RWPE2 (cell line): ENCODE measurements at regions not wholly inside any gene's neighbourhood (a gene's known extent, or its start where the extent isn't known, plus 50 kb on each side); places are given as distances from the start of the nearest gene placed in this dataset.

Source experiments
- ATAC-seq: fragments of 200-7000 bp; cut with Tn5 transposase; 3 replicates; pipeline ENCODE4 v1.9.1; 2021; ENCODE audit warnings: low read depth
- DNase-seq: peaks from one replicate; pipeline ENCODE4 v3.0.0-alpha.2; 2020; ENCODE audit warnings: low spot score
- H3K27ac ChIP-seq: fragments of 450-650 bp; 2 replicates; pipeline ENCODE4 v1.5.1; 2017; ENCODE audit warnings: mild to moderate bottlenecking; ENCODE audit not compliant: poor library complexity, severe bottlenecking
- H3K27me3 ChIP-seq: fragments of 250-450 bp; sonication (Bioruptor Pico); 2 replicates; pipeline ENCODE4 v1.5.1; 2021; ENCODE audit warnings: mild to moderate bottlenecking, moderate library complexity; ENCODE audit not compliant: insufficient read depth, poor library complexity, severe bottlenecking
- H3K36me3 ChIP-seq: fragments of 250-450 bp; sonication (Bioruptor Pico); 2 replicates; pipeline ENCODE4 v1.5.1; 2020; ENCODE audit warnings: low read depth, mild to moderate bottlenecking, moderate library complexity
- H3K4me1 ChIP-seq: fragments of 250-450 bp; sonication (Bioruptor Pico); 2 replicates; pipeline ENCODE4 v1.5.1; 2021; ENCODE audit warnings: mild to moderate bottlenecking, moderate library complexity; ENCODE audit not compliant: insufficient read depth, poor library complexity, severe bottlenecking
- H3K4me3 ChIP-seq: fragments of 250-450 bp; sonication (Bioruptor Pico); 2 replicates; pipeline ENCODE4 v1.5.1; 2021; ENCODE audit warnings: mild to moderate bottlenecking, moderate library complexity; ENCODE audit not compliant: severe bottlenecking
- H3K9me3 ChIP-seq: fragments of 250-450 bp; sonication (Bioruptor Pico); 2 replicates; pipeline ENCODE4 v1.5.1; 2021; ENCODE audit warnings: mild to moderate bottlenecking, moderate library complexity; ENCODE audit not compliant: severe bottlenecking
- TF ChIP-seq, protein P1 (sequence below): fragments of 450-650 bp; IDR thresholded peaks from one replicate; pipeline ENCODE4 v1.5.1; 2017; ENCODE audit warnings: mild to moderate bottlenecking, moderate library complexity; ENCODE audit not compliant: poor library complexity, severe bottlenecking

DNA sequence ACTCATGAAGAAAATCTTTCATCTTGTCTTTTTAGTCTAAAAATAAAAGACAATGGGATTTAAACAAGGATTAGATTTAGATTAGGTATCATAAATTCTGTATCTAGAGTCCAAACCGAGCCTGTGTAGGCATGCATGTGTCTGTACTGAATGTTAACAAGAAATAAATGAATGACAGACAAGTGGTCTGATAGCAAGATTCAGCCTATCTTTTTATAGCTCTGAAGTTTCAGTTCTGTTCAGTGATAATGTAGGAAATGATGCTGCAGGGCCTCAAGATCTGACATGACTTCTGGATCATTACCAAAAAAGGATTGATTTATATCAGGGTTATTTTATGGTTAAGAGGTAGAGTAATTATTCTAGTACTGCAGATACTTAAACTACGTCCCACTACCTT lies 137.0 kb upstream of the ATP5MC3 start:
- H3K4me3 ChIP-seq = no peak overlapping the region
- H3K4me1 ChIP-seq = no peaks in the 10 kb centered on the region
- no peaks in the 10 kb centered on the region for H3K36me3 ChIP-seq
- DNase-seq = no peak
- H3K27ac ChIP-seq = no peak overlapping the region
- TF ChIP-seq, protein P1, sequence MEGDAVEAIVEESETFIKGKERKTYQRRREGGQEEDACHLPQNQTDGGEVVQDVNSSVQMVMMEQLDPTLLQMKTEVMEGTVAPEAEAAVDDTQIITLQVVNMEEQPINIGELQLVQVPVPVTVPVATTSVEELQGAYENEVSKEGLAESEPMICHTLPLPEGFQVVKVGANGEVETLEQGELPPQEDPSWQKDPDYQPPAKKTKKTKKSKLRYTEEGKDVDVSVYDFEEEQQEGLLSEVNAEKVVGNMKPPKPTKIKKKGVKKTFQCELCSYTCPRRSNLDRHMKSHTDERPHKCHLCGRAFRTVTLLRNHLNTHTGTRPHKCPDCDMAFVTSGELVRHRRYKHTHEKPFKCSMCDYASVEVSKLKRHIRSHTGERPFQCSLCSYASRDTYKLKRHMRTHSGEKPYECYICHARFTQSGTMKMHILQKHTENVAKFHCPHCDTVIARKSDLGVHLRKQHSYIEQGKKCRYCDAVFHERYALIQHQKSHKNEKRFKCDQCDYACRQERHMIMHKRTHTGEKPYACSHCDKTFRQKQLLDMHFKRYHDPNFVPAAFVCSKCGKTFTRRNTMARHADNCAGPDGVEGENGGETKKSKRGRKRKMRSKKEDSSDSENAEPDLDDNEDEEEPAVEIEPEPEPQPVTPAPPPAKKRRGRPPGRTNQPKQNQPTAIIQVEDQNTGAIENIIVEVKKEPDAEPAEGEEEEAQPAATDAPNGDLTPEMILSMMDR = no peak
- ATAC-seq = no peak
- no peaks in the 10 kb centered on the region for H3K27me3 ChIP-seq
- no peaks in the 10 kb centered on the region for H3K9me3 ChIP-seq

DNA sequence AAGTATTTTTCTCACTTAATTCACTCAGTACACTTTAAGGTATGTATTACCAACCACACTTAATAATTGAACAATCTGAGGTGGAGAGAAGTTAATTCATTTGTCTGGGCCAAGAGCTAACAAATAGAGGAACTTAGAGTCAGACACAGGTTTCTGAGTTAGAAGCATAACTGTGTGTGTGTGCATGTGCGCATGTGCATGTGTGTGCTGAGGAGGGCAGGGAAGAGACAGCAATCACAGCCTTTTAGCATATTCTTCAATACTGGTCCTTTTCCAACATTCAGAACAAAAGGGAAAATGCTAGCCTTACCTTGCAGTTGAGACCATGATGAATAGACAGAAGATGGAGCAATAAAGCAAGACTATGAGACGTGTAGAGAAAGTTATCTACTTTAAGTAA lies 136.2 kb upstream of the ATP5MC3 start:
- H3K4me1 ChIP-seq = no peaks in the 10 kb centered on the region
- DNase-seq = no peak
- H3K27ac ChIP-seq = no peak overlapping the region
- no peaks in the 10 kb centered on the region for H3K27me3 ChIP-seq
- H3K4me3 ChIP-seq = no peak overlapping the region
- ATAC-seq = no peak
- H3K36me3 ChIP-seq = no peaks in the 10 kb centered on the region
- H3K9me3 ChIP-seq = no peaks in the 10 kb centered on the region
- TF ChIP-seq, protein P1 = no peak

DNA sequence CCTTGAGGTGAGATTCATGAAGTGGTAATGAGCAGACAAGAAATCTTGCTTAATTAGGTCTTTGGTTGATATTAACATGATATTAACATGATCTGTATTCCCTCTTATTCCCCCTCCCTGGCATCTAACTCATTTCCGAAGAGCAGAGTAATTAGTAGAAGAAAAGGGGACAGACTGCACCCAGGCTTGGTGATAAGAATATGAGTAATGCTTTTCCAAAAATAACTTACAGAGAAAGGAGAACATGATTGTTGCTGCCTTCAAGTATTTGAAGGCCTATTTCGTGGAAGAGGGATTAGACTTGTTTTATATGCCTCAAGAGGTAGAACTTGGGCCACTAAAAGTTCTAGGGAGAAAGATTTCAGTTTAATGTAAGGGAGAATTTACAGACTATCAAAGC lies 130.6 kb upstream of the ATP5MC3 start:
- TF ChIP-seq, protein P1 = no peak
- Histone ChIP-seq H3K27me3 (no peaks in the 10 kb centered on the region), H3K36me3 (no peaks in the 10 kb centered on the region), H3K27ac (no peak overlapping the region), H3K4me3 (no peak overlapping the region), H3K9me3 (no peaks in the 10 kb centered on the region), H3K4me1 (no peaks in the 10 kb centered on the region)
- no peak for ATAC-seq
- DNase-seq = no peak

DNA sequence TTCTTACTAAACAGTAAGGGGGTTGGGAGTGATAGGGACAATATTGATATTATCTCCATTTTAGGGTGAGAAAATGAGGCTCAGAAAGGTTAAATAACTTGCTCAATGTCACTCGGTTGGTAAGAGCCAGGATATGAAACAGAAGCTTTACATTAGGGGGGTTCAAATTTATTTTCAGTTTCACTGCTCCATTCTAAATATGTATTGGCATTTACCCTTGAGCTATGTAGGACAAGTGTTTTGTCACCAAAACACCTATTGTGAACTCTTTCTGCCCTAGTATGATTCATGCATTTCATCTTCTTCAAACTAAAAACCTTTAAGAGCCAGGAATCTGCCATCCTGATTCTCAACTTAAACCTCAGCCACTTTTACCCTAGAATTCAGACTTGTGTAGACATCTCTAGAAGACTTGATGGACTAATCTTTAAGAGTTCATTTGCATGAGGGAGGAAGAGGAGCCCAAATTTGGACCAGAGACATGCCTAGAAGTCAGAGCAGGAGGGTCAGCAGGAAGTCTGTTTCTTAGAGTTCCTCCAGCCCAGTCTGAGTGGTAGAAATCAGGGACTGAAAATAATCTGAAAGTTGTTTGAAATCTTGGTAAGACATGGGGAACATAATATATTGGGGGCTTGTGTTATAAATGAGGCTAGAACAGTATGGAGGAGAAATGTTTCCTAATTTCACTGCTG lies 129.4 kb upstream of the ATP5MC3 start:
- no peak overlapping the region for H3K4me3 ChIP-seq
- H3K9me3 ChIP-seq = no peaks in the 10 kb centered on the region
- ATAC-seq = no peak
- no peaks in the 10 kb centered on the region for H3K4me1 ChIP-seq
- H3K27ac ChIP-seq = no peak overlapping the region
- no peaks in the 10 kb centered on the region for H3K36me3 ChIP-seq
- no peak for DNase-seq
- TF ChIP-seq, protein P1 = no peak
- H3K27me3 ChIP-seq = no peaks in the 10 kb centered on the region

DNA sequence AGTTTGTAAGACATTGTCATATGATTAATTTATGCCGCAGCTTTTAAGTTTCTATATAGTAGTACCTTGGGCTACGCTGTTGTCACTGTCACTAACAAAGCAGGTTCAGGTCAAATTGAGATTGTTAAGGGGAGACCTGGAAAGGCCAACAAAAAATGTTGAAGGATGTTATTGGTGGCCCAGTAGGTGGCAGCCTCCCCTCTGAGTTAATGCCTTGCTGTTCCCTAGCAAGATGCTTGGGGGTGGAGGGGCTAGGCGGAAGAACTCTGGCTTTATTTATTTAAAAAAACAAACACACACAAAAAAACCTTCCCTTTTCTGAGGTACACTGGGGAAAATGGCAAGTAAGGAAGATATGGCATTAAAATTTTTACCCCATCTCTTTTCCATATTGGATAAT lies 128.3 kb upstream of the ATP5MC3 start:
- TF ChIP-seq, protein P1 = peak; percentile 46
- H3K27me3 ChIP-seq = no peaks in the 10 kb centered on the region

More for the DNA sequence above, 128.3 kb upstream of the ATP5MC3 start:
- DNase-seq (no peak), ATAC-seq (peak; percentile 49; the same call in 2 of the 3 replicates)
- no peak overlapping the region for H3K27ac ChIP-seq
- no peaks in the 10 kb centered on the region for H3K4me1 ChIP-seq
- no peak overlapping the region for H3K4me3 ChIP-seq
- H3K36me3 ChIP-seq = no peaks in the 10 kb centered on the region
- H3K9me3 ChIP-seq = no peaks in the 10 kb centered on the region
